ENCODE measurements at regions not wholly inside any gene's neighbourhood (a gene's known extent, or its start where the extent isn't known, plus 50 kb on each side); places are given as distances from the start of the nearest gene placed in this dataset.
A peak's percentile ranks its signal among the peaks of the same experiment; 100 is the strongest.

GRCh38 chr4:10737337-10737736 lies 52.8 kb upstream of the CLNK start:
- in situ Hi-C loops (cut with MboI; ENCODE audit: low sequenced_read_pairs) (no loop called here), intact Hi-C loops (cut with micrococcal nuclease) (no loop called here), dilution Hi-C loops (cut with HindIII; ENCODE audit: low sequenced_read_pairs, unreplicated experiment) (no loop called here)
- Histone ChIP-seq H3K56ac (ENCODE audit: extremely low read depth, insufficient read depth, low read length) (no peak overlapping the region), H3K36me3 (ENCODE audit: control insufficient read depth, insufficient read depth, low read length) (no peaks in the 10 kb centered on the region), H3K14ac (replicated peaks; ENCODE audit: low read depth, low read length) (no peak overlapping the region), H3K9ac (ENCODE audit: low read depth, low read length) (no peak overlapping the region), H4K5ac (ENCODE audit: low read depth, low read length) (no peak overlapping the region), H2BK15ac (ENCODE audit: low read depth, low read length) (no peak overlapping the region), H3K27me3 (ENCODE audit: control insufficient read depth, insufficient read depth, low read length) (no peaks in the 10 kb centered on the region; the same call in none of the 2 replicates), H2AK9ac (replicated peaks; ENCODE audit: low read depth, low read length, poor library complexity) (no peak overlapping the region), H3K4me1 (ENCODE audit: control insufficient read depth, insufficient read depth, low read length) (peaks cover 4% of the 10 kb centered on the region; the same call in 1 of the 2 replicates), H4K8ac (ENCODE audit: low read depth in 2 of 2, low read length in 2 of 2) (no peak overlapping the region), H2BK20ac (ENCODE audit: low read depth, low read length) (no peak overlapping the region), H3K23ac (ENCODE audit: low read depth, low read length) (no peak overlapping the region), H3K27ac (ENCODE audit: insufficient read depth, low read length) (no peak overlapping the region), H3K9me1 (ENCODE audit: insufficient read depth, low read length) (no peaks in the 10 kb centered on the region), H3K9me3 (ENCODE audit: control insufficient read depth, insufficient read depth, low read length) (no peaks in the 10 kb centered on the region), H3K4me2 (ENCODE audit: low read depth, low read length) (no peak overlapping the region), H3K18ac (ENCODE audit: low read depth, low read length) (no peak overlapping the region), H3K4me3 (ENCODE audit: insufficient read depth, low read depth, low read length) (no peak overlapping the region), H2BK5ac (ENCODE audit: low read depth, low read length, poor library complexity, severe bottlenecking) (no peak overlapping the region), H3K79me1 (ENCODE audit: low read depth in 1 of 2, low read length in 2 of 2) (no peaks in the 10 kb centered on the region), H2BK120ac (ENCODE audit: low read depth, low read length) (no peak overlapping the region), H4K91ac (ENCODE audit: insufficient read depth, low read depth, low read length) (no peak overlapping the region), H2AK5ac (ENCODE audit: low read depth, low read length) (no peak overlapping the region), H3K4ac (ENCODE audit: low read depth, low read length) (no peak overlapping the region), H4K20me1 (ENCODE audit: insufficient read depth, low read length) (no peaks in the 10 kb centered on the region), H2AFZ (replicated peaks; ENCODE audit: low read length, poor library complexity) (no peak overlapping the region)
- no CpG with 5 or more reads among the region's 6 CpGs for WGBS, 2 experiments (ENCODE audit: extremely low coverage in 2 of 2, insufficient read length in 1 of 2)
- no TSS peak for BruUV-seq (replicated peaks)
- CTCF ChIA-PET, result interaction anchor here (0.6 kb wide), 1 partner anchor 23 kb away, joined by 3 read pairs; no protein-coding TSS in a partner anchor
- POLR2A ChIA-PET (ENCODE audit: unreplicated experiment), result no interaction called here
- peak; percentile 69 for DNase-seq
- no peak for ATAC-seq (ENCODE audit: low read depth)
- TF ChIP-seq MAZ (IDR thresholded peaks at IDR 0.05; ENCODE audit: borderline replicate concordance, low read depth, low read length) (no peak), FOS (IDR thresholded peaks at IDR 0.05; ENCODE audit: low read depth, low read length) (no peak), NFE2L2 (IDR thresholded peaks at IDR 0.05; ENCODE audit: low read depth, low read length) (no peak), SMC3 (IDR thresholded peaks at IDR 0.05; ENCODE audit: low read depth, low read length) (no peak), ELK1 (IDR thresholded peaks at IDR 0.05; ENCODE audit: borderline replicate concordance, low read depth, low read length) (no peak), MXI1 (IDR thresholded peaks at IDR 0.05; ENCODE audit: borderline replicate concordance, low read depth, low read length) (no peak), MAFK (IDR thresholded peaks at IDR 0.05; ENCODE audit: low read depth, low read length) (no peak), CEBPB (IDR thresholded peaks at IDR 0.05; ENCODE audit: low read depth, low read length) (no peak), RAD21 (IDR thresholded peaks at IDR 0.05; ENCODE audit: low read length) (no peak), CTCF (conservative IDR thresholded peaks at IDR 0.05; ENCODE audit: low read depth, low read length) (no peak), POLR2A (IDR thresholded peaks at IDR 0.05; ENCODE audit: low read depth, low read length) (no peak), CHD1 (IDR thresholded peaks at IDR 0.05; ENCODE audit: low read depth, low read length) (no peak), BHLHE40 (IDR thresholded peaks at IDR 0.05; ENCODE audit: low read depth, low read length) (no peak), RFX5 (IDR thresholded peaks at IDR 0.05; ENCODE audit: low read depth, low read length) (no peak), RCOR1 (IDR thresholded peaks at IDR 0.05; ENCODE audit: insufficient replicate concordance, low read length) (no peak), USF2 (IDR thresholded peaks at IDR 0.05; ENCODE audit: low read depth, low read length) (no peak)

Measured in IMR-90 (cell line).